Right lobe of liver (tissue), 4 donors: ENCODE measurements at regions not wholly inside any gene's neighbourhood (a gene's known extent, or its start where the extent isn't known, plus 50 kb on each side); places are given as distances from the start of the nearest gene placed in this dataset.

Source experiments
- CTCF ChIP-seq, 4 donors: fragments of 200-600 bp in 3 of 4; fragments of 450-650 bp in 1 of 4; IDR thresholded peaks; one replicate each; pipeline versions ENCODE4 v1.5.1 to v1.8.0; 2016 to 2022; ENCODE audit warnings: antibody characterized with exemption in 4 of 4, mild to moderate bottlenecking in 2 of 4
- POLR2A ChIP-seq: fragments of 450-650 bp; IDR thresholded peaks from one replicate; pipeline ENCODE4 v1.6.1; 2017; ENCODE audit warnings: antibody characterized with exemption, mild to moderate bottlenecking
- donor health status: DM: no; HTN: no; CAD: no.
- donor health status: DM: no; HTN: no; CAD: no.
- donor health status: DM: no; HTN: yes; CAD: no.

GRCh38 chr13:47835470-47836228 lies 165.4 kb downstream of the SUCLA2 start:
- TF ChIP-seq CTCF (IDR thresholded peaks at IDR 0.05) (no peak), POLR2A (no peak)
